ENCODE measurements at regions not wholly inside any gene's neighbourhood (a gene's known extent, or its start where the extent isn't known, plus 50 kb on each side); places are given as distances from the start of the nearest gene placed in this dataset.
A peak's percentile ranks its signal among the peaks of the same experiment; 100 is the strongest.
"Not testable (repeated sequence)": the region's sequence is repeated elsewhere in the genome, so short reads cannot be mapped to it uniquely, and the experiment has no call there.

GRCh38 chr1:195185321-195185720 lies 1422.9 kb downstream of the KCNT2 start:
- Histone ChIP-seq H3K4me1 (no peaks in the 10 kb centered on the region), H3K27ac (no peak overlapping the region), H2AFZ (replicated peaks) (no peak overlapping the region), H3K27me3 (no peaks in the 10 kb centered on the region), H3K4me2 (no peak overlapping the region), H3K9ac (no peak overlapping the region), H3K4me3 (no peak overlapping the region), H3K79me2 (ENCODE audit: low read depth) (no peaks in the 10 kb centered on the region), H3K9me3 (ENCODE audit: low read depth) (no peaks in the 10 kb centered on the region), H4K20me1 (ENCODE audit: low read depth) (no peaks in the 10 kb centered on the region), H3K36me3 (no peaks in the 10 kb centered on the region), H3F3A (ENCODE audit: low read depth) (no peaks in the 10 kb centered on the region)
- H3K4me3 Mint-ChIP-seq, result no peak overlapping the region
- no peak for DNase-seq (ENCODE audit: low spot score)
- TF ChIP-seq, protein P1, sequence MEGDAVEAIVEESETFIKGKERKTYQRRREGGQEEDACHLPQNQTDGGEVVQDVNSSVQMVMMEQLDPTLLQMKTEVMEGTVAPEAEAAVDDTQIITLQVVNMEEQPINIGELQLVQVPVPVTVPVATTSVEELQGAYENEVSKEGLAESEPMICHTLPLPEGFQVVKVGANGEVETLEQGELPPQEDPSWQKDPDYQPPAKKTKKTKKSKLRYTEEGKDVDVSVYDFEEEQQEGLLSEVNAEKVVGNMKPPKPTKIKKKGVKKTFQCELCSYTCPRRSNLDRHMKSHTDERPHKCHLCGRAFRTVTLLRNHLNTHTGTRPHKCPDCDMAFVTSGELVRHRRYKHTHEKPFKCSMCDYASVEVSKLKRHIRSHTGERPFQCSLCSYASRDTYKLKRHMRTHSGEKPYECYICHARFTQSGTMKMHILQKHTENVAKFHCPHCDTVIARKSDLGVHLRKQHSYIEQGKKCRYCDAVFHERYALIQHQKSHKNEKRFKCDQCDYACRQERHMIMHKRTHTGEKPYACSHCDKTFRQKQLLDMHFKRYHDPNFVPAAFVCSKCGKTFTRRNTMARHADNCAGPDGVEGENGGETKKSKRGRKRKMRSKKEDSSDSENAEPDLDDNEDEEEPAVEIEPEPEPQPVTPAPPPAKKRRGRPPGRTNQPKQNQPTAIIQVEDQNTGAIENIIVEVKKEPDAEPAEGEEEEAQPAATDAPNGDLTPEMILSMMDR (IDR thresholded peaks at IDR 0.05), result no peak
- TF ChIP-seq EZH2 (IDR thresholded peaks at IDR 0.05) (no peak), EZH2phosphoT487 (IDR thresholded peaks at IDR 0.05) (no peak)
- no peaks in the 10 kb centered on the region for H3K9me3 Mint-ChIP-seq
- no peaks in the 10 kb centered on the region for H3K4me1 Mint-ChIP-seq
- no peaks in the 10 kb centered on the region for H3K27me3 Mint-ChIP-seq (ENCODE audit: insufficient read depth, low read depth)
- H3K36me3 Mint-ChIP-seq, result no peaks in the 10 kb centered on the region
- no peak overlapping the region for H3K27ac Mint-ChIP-seq

DNA sequence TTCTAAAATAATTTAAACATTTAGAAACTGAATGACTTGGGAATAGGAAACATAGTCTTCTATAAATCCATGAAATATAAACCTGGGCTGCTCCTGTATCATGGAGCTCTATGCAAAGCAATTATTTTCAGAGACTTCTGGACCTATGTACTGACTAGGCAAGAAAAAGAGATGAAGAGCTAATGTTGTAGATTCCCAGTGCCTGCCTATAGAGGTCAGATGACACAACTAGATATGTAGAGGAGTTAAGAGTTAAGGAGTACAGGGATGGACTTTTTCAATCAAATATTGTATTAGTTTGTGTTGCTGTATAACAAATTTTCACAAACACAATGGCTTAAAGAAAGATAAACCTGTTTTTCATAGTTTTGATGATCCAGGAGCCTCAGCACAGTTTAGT lies 1434.5 kb downstream of the KCNT2 start:
- no peaks in the 10 kb centered on the region for H3K36me3 ChIP-seq
- H3F3A ChIP-seq (ENCODE audit: low read depth), result no peaks in the 10 kb centered on the region
- no peak overlapping the region for H3K27ac ChIP-seq
- Mint-ChIP-seq H3K27ac (no peak overlapping the region), H3K36me3 (no peaks in the 10 kb centered on the region), H3K4me3 (no peak overlapping the region), H3K9me3 (no peaks in the 10 kb centered on the region), H3K27me3 (ENCODE audit: insufficient read depth, low read depth) (no peaks in the 10 kb centered on the region), H3K4me1 (no peaks in the 10 kb centered on the region)
- TF ChIP-seq EZH2 (IDR thresholded peaks at IDR 0.05) (no peak), EZH2phosphoT487 (IDR thresholded peaks at IDR 0.05) (no peak)
- TF ChIP-seq, protein P1 (IDR thresholded peaks at IDR 0.05), result no peak
- H3K9me3 ChIP-seq (ENCODE audit: low read depth), result no peaks in the 10 kb centered on the region
- H2AFZ ChIP-seq (replicated peaks), result no peak overlapping the region
- H4K20me1 ChIP-seq (ENCODE audit: low read depth), result no peaks in the 10 kb centered on the region
- H3K9ac ChIP-seq, result no peak overlapping the region
- no peaks in the 10 kb centered on the region for H3K79me2 ChIP-seq (ENCODE audit: low read depth)
- no peaks in the 10 kb centered on the region for H3K4me1 ChIP-seq
- no peaks in the 10 kb centered on the region for H3K27me3 ChIP-seq
- no peak for DNase-seq (ENCODE audit: low spot score)
- no peak overlapping the region for H3K4me2 ChIP-seq
- no peak overlapping the region for H3K4me3 ChIP-seq

- not testable (repeated sequence) for H3K27me3 ChIP-seq; H3K27ac Mint-ChIP-seq; H3K27me3 Mint-ChIP-seq (ENCODE audit: insufficient read depth, low read depth); H3K79me2 ChIP-seq (ENCODE audit: low read depth); H3K4me1 Mint-ChIP-seq; H4K20me1 ChIP-seq (ENCODE audit: low read depth); H3K36me3 Mint-ChIP-seq; H3K27ac ChIP-seq; H3K4me3 ChIP-seq; H3K36me3 ChIP-seq; H3F3A ChIP-seq (ENCODE audit: low read depth); H3K4me2 ChIP-seq; H3K9ac ChIP-seq; DNase-seq (ENCODE audit: low spot score); H3K9me3 Mint-ChIP-seq; H3K4me3 Mint-ChIP-seq; H3K4me1 ChIP-seq; H3K9me3 ChIP-seq (ENCODE audit: low read depth)
- H2AFZ ChIP-seq (replicated peaks), result peak overlapping the region; percentile 3
These were observed 1448.4 kb downstream of the KCNT2 start for GRCh38 chr1:195159795-195160194.

- Histone ChIP-seq H3K27me3 (no peaks in the 10 kb centered on the region), H3F3A (ENCODE audit: low read depth) (no peaks in the 10 kb centered on the region), H3K4me1 (peaks cover 7% of the 10 kb centered on the region), H4K20me1 (ENCODE audit: low read depth) (no peaks in the 10 kb centered on the region), H3K4me2 (no peak overlapping the region), H3K4me3 (no peak overlapping the region), H3K9ac (no peak overlapping the region), H2AFZ (replicated peaks) (peak overlapping the region; percentile 27), H3K27ac (no peak overlapping the region), H3K9me3 (ENCODE audit: low read depth) (no peaks in the 10 kb centered on the region), H3K36me3 (no peaks in the 10 kb centered on the region), H3K79me2 (ENCODE audit: low read depth) (no peaks in the 10 kb centered on the region)
- Mint-ChIP-seq H3K4me3 (no peak overlapping the region), H3K27me3 (ENCODE audit: insufficient read depth, low read depth) (no peaks in the 10 kb centered on the region), H3K4me1 (peaks cover 8% of the 10 kb centered on the region), H3K27ac (no peak overlapping the region), H3K36me3 (no peaks in the 10 kb centered on the region), H3K9me3 (no peaks in the 10 kb centered on the region)
- DNase-seq (ENCODE audit: low spot score), result no peak
- TF ChIP-seq, protein P1 (IDR thresholded peaks at IDR 0.05), result no peak
- TF ChIP-seq EZH2 (IDR thresholded peaks at IDR 0.05) (no peak), EZH2phosphoT487 (IDR thresholded peaks at IDR 0.05) (no peak)
These were observed 1450.1 kb downstream of the KCNT2 start for GRCh38 chr1:195158091-195158490.

Measured in neural progenitor cell (in vitro differentiated cells).